Stimulated activated naive CD8-positive, alpha-beta T cell treated with anti-CD3 and anti-CD28 coated beads, Interleukin-15, Interleukin-2, amounts not matched to agents 100 U/mL and 50 U/mL, for 24 hours (primary cell): ENCODE measurements at regions not wholly inside any gene's neighbourhood (a gene's known extent, or its start where the extent isn't known, plus 50 kb on each side); places are given as distances from the start of the nearest gene placed in this dataset.
"Not testable (repeated sequence)": the region's sequence is repeated elsewhere in the genome, so short reads cannot be mapped to it uniquely, and the experiment has no call there.

ENCODE experiments used
- ATAC-seq: fragments of 150-1000 bp; cut with Tn5 transposase; one replicate; pipeline ENCODE4 v1.10.0; 2021
- DNase-seq: peaks from one replicate; pipeline ENCODE4 v3.0.0; 2021

- DNase-seq: no peak
- no peak for ATAC-seq
Observed at GRCh38 chr15:98524838-98525660, 123.3 kb upstream of the IGF1R start.

- no peak for ATAC-seq
- no peak for DNase-seq
Observed at GRCh38 chr15:98525661-98526001, 122.7 kb upstream of the IGF1R start.

- ATAC-seq: no peak
- DNase-seq: no peak
Observed at GRCh38 chr15:98526094-98526493, 122.2 kb upstream of the IGF1R start.

- no peak for ATAC-seq
Observed at GRCh38 chr15:98528046-98528725, 120.2 kb upstream of the IGF1R start.

GRCh38 chr15:98529205-98530145 lies 118.9 kb upstream of the IGF1R start:
- DNase-seq: no peak
- ATAC-seq: no peak

More at GRCh38 chr15:98528046-98528725, 120.2 kb upstream of the IGF1R start:
- DNase-seq: no peak

DNA sequence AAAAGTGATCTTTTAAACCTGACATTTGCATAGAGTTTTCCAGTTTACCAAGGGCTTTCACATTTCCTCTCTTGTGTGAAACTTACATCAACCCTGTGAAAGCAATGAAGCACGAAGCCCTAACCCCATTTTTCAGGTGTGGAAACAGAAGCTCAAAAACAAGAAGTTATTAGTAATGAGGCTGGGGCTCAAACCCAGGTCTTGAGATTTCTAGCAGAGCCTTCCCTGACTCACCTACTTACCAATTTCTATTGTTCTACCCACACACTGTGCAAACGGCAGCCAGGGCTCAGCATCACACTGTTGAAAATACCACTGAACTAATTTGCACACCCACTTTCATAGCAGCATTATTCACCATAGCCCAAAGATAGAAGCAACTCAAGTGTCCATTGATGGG lies 117.8 kb upstream of the IGF1R start:
- no peak for ATAC-seq

GRCh38 chr15:98532063-98532462 lies 116.3 kb upstream of the IGF1R start:
- ATAC-seq: no peak

More for the DNA sequence above, 117.8 kb upstream of the IGF1R start:
- no peak for DNase-seq

GRCh38 chr15:98536976-98537375 lies 111.4 kb upstream of the IGF1R start:
- ATAC-seq (no peak), DNase-seq (no peak)

More at GRCh38 chr15:98532063-98532462, 116.3 kb upstream of the IGF1R start:
- no peak for DNase-seq

GRCh38 chr15:98537516-98538060 lies 110.8 kb upstream of the IGF1R start:
- no peak for DNase-seq
- ATAC-seq: no peak

DNA sequence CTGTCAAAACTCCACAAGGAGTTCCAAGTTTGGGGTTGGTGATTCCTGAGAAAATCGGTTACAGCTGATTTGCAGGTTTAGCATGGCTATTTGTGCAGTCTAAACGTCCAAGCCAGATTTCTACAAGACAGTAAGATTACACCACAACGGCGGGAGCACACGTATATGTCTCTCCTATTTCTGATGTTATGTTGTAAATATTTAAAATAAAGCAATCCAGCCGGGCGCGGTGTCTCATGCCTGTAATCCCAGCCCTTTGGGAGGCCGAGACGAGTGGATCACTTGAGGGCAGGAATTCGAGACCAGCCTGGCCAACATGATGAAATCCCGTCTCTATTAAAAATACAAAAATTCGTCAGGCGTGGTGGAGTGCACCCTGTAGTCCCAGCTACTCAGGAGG lies 106.8 kb upstream of the IGF1R start:
- no peak for DNase-seq
- no peak for ATAC-seq

DNA sequence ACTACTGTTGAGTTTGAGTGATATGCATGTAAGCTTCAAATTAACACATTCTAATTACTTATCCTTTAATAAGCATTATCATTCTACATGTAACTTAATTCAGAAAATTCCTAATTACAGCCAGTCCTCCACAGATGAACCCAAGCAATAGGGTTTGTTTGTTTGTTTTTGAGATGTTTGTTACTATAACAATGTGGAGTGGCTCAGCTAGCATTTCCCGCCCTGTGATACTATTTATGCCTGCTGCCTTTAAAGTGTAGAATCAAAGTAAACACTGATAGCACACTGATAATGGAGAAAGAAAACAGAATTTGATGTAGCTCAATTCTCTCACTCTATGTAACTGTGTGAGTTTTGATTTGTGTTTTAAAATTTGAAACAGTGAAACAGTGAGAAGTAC lies 105.1 kb upstream of the IGF1R start:
- ATAC-seq (no peak), DNase-seq (no peak)

DNA sequence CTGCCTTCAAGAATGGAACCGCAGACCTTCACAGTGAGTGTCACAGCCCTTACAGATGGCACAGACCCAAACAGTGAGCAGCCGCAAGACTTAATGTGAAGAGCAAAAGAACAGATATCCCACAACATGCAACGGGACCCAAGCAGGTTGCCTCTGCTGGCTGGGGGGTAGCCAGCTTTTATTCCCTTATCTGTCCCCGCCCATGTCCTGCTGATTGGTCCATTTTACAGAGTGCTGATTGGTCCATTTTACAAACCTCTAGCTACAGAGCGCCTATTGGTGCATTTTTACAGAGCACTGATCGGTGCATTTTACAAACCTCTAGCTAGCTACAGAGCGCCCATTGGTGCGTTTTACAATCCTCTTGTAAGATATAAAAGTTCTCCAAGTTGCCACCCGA lies 102.0 kb upstream of the IGF1R start:
- ATAC-seq (no peak), DNase-seq (no peak)

DNA sequence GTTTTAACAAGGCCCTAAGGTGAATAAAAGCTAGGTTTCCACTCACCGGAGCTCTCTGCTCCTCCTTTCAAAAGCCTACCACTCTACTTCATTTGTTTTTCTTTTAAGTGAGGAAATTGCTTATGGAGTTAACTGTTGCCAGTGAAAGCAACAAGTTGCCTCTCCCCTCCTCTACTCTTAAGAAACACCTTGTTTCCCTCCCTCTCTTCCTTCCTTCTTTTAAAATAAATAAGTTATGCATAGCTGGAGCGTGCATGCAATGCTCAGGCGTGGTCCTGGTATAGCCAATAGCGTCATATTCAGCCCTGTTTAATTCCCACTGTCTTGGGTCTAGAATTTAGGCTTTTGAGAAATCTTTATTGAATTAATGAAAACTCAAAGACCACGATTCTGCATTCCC lies 101.1 kb upstream of the IGF1R start:
- ATAC-seq (no peak), DNase-seq (no peak)

GRCh38 chr15:98547741-98548138 lies 100.6 kb upstream of the IGF1R start:
- ATAC-seq (peak; percentile 21), DNase-seq (no peak)

GRCh38 chr15:98548139-98548971 lies 100.0 kb upstream of the IGF1R start:
- ATAC-seq: peak; percentile 95
- peak; percentile 66 for DNase-seq

DNA sequence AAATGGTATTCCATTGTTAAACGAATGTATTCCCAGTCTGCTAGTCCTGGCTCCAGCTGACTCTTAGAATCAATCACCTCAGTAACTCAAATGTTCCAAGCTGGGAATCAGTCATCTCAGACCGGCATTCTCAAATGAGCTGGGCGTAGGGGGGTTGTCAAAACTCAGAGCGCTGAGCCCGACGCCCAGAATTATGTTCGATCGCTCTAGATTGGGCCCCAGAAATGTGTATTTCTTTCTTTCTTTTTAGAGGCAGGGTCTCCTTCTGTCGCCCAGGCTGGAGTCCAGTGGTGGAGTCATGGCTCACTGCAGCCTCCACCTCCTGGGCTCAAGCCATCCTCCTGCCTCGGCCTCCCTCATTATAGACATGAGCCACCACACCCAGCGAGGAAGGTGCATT lies 99.3 kb upstream of the IGF1R start:
- DNase-seq (no peak), ATAC-seq (no peak)

DNA sequence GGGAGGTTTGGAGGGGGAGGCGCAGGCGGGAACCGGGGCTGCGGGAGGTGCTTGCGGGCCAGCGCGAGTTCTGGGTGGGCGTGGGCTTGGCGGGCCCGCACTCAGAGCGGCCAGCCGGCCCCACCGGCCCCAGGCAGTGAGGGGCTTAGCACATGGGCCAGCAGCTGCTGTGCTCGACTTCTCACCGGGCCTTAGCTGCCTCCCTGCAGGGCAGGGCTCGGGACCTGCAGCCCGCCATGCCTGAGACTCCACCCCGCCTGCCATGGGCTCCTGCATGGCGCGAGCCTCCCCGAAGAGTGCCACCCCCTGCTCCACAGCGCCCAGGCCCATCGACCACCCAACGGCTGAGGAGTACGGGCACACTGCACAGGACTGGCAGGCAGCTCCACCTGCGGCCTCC lies 98.6 kb upstream of the IGF1R start:
- DNase-seq (no peak), ATAC-seq (no peak)

DNA sequence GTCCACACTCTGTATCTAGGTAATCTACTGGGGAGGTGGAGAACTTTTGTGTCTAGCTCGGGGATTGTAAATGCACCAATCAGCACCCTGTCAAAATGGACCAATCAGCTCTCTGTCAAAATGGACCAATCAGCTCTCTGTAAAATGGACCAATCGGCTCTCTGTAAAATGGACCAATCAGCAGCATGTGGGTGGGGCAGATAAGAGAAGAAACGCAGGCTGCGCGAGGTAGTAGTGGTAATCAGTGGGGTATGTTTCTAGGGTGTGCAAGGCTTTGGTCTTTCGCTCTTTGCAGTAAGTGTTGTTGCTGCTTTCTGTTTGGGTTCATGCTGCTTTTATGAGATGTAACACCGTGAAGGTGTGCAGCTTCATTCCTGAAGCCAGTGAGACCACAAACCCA lies 98.0 kb upstream of the IGF1R start:
- not testable (repeated sequence) for ATAC-seq, DNase-seq

DNA sequence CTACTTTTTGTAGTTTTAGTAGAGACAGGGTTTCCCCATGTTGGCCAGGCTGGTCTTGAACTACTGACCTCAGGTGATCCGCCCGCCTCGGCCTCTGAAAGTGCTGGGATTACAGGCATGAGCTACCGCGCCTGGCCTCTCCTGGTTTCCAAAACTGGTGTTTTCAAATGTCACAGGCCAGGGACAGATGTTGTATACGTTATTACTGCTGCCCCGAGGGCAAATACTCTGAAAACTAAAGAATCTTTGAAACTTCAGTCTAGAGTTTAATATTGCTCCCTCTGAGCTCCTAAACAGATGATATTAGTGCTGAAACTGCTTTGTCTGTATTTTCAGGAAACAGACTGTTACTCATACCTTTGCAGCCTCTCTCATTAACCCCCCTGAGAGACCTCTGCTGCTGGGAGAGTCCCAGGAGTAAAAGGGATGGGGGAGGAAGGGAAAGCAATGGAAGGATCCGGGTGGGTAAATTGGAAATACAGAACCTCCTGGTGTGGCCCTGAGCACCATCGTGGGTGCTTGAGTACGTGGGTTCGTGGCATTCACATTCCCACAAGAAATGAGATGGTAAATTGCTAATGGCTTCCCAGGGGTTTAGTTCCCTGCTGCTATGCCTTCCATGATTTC lies 96.3 kb upstream of the IGF1R start:
- no peak for ATAC-seq
- DNase-seq: no peak

DNA sequence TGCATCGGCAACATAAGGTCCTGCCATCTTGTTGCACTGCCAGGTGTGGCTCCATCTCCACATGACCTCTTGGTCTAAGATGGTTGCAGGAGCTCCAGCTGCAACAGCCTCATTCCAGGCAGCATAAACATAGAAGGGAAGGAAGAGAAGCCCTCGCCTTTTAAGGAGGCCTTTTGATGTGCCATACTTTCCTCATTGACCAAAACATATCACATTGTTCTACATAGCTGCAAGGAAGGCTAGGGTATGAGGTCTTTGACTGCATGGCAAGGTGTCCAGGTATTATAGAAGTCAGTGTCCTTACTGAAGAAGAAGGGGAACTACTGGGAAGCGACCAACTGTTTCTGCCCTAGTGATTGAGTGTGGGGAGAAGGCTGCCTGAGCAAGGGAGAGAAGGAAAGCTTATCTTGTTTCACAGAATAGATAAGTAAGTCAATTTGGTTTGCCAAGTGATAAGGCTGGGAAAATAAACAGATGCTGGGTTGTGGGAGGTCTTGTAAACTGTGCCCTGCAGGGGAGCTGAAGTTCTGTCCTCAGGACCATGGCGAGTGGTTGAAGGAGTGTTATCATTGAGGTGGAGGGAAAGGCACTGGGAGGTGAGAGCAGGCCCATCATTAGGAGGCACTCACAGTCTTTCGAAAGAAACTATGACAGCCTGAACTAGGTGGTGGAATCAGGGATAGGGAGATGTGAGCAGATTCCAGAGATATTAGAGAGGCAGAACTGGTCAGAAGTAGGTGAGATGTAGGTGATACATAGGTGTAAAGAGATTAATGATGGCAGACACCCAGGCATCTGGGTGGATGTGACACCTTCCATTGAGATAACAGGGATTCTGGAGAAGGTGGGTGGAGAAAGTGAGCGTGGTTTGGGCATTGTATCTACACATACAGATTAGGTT lies 93.8 kb upstream of the IGF1R start:
- no peak for DNase-seq
- no peak for ATAC-seq
